ENCODE measurements at regions not wholly inside any gene's neighbourhood (a gene's known extent, or its start where the extent isn't known, plus 50 kb on each side); places are given as distances from the start of the nearest gene placed in this dataset.
"Not testable (repeated sequence)": the region's sequence is repeated elsewhere in the genome, so short reads cannot be mapped to it uniquely, and the experiment has no call there.

GRCh38 chr16:34803683-34804416, 1344.4 kb downstream of the TP53TG3F start:
- ChIA-PET POLR2A (no interaction called here), CTCF (no interaction called here)
- no peak overlapping the region for H3K9ac ChIP-seq (replicated peaks; ENCODE audit: extremely low read depth, insufficient read depth, low read length)
- no TSS peak for BruUV-seq (replicated peaks)
- DNase-seq (ENCODE audit: low read depth, low spot score) (no peak), FAIRE-seq (no peak)
- no peaks in the 10 kb centered on the region for H4K20me1 ChIP-seq (replicated peaks; ENCODE audit: control insufficient read depth, extremely low read depth, insufficient read depth, low read length)
- H3K27me3 ChIP-seq (ENCODE audit: control insufficient read depth in 2 of 2, insufficient read depth in 2 of 2, low read length in 2 of 2) = no peaks in the 10 kb centered on the region
- no peaks in the 10 kb centered on the region for H3K9me3 ChIP-seq (replicated peaks; ENCODE audit: control insufficient read depth, insufficient read depth, low read length)
- no peaks in the 10 kb centered on the region for H3K36me3 ChIP-seq (ENCODE audit: control insufficient read depth in 2 of 2, extremely low read depth in 1 of 2, insufficient read depth in 2 of 2, low read length in 2 of 2)
- no peak overlapping the region for H3K4me3 ChIP-seq (replicated peaks in 1 of 3; ENCODE audit: insufficient read depth in 1 of 3, low read depth in 1 of 3, low read length in 3 of 3)
- no peaks in the 10 kb centered on the region for H3K79me2 ChIP-seq (ENCODE audit: control insufficient read depth, insufficient read depth, low read length)
- TF ChIP-seq FOS (IDR thresholded peaks at IDR 0.05; ENCODE audit: borderline replicate concordance, insufficient read depth, low read length) = no peak
- intact Hi-C loops (cut with micrococcal nuclease) (no loop called here), dilution Hi-C loops (cut with MboI; ENCODE audit: extremely low pct_ligation_motif_present, low sequenced_read_pairs) (no loop called here)
- H2AFZ ChIP-seq (ENCODE audit: low read depth, low read length) = no peak overlapping the region
- H3K27ac ChIP-seq (ENCODE audit: insufficient read depth, low read depth, low read length) = no peak overlapping the region
- H3K4me1 ChIP-seq (ENCODE audit: control insufficient read depth, extremely low read depth, insufficient read depth, low read length) = no peaks in the 10 kb centered on the region
- no peak overlapping the region for H3K4me2 ChIP-seq (ENCODE audit: insufficient read depth, low read length)
- H3K9me1 ChIP-seq (replicated peaks; ENCODE audit: control insufficient read depth, extremely low read depth, insufficient read depth, low read length) = no peaks in the 10 kb centered on the region

GRCh38 chr16:34806992-34807644, 1347.7 kb downstream of the TP53TG3F start:
- CTCF ChIA-PET; POLR2A ChIA-PET; intact Hi-C loops (cut with micrococcal nuclease); dilution Hi-C loops (cut with MboI; ENCODE audit: extremely low pct_ligation_motif_present, low sequenced_read_pairs); H3K4me1 ChIP-seq (ENCODE audit: control insufficient read depth, extremely low read depth, insufficient read depth, low read length); H3K27me3 ChIP-seq (ENCODE audit: control insufficient read depth in 2 of 2, insufficient read depth in 2 of 2, low read length in 2 of 2); H3K4me2 ChIP-seq (ENCODE audit: insufficient read depth, low read length); BruUV-seq (replicated peaks); H3K9me3 ChIP-seq (replicated peaks; ENCODE audit: control insufficient read depth, insufficient read depth, low read length); H2AFZ ChIP-seq (ENCODE audit: low read depth, low read length); H3K27ac ChIP-seq (ENCODE audit: insufficient read depth, low read depth, low read length); FAIRE-seq; H3K4me3 ChIP-seq (replicated peaks in 1 of 3; ENCODE audit: insufficient read depth in 1 of 3, low read depth in 1 of 3, low read length in 3 of 3); H4K20me1 ChIP-seq (replicated peaks; ENCODE audit: control insufficient read depth, extremely low read depth, insufficient read depth, low read length); H3K9me1 ChIP-seq (replicated peaks; ENCODE audit: control insufficient read depth, extremely low read depth, insufficient read depth, low read length); DNase-seq (ENCODE audit: low read depth, low spot score); H3K9ac ChIP-seq (replicated peaks; ENCODE audit: extremely low read depth, insufficient read depth, low read length); H3K36me3 ChIP-seq (ENCODE audit: control insufficient read depth in 2 of 2, extremely low read depth in 1 of 2, insufficient read depth in 2 of 2, low read length in 2 of 2); H3K79me2 ChIP-seq (ENCODE audit: control insufficient read depth, insufficient read depth, low read length): not testable (repeated sequence)

DNA sequence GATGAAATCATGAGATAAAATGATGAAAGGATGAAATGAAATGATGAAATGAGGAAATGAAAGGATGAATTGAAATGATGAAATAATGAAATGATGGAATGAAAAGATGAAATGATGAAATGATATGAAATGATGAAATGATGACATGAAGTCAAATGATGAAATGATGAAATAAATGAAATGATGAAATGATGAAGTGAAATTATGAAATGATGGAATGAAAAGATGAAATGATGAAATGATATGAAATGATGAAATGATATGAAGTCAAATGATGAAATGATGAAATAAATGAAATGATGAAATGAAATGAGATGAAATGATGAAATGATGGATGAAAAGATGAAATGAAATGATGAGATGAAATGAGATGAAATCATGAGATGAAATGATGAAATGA, 1348.4 kb downstream of the TP53TG3F start:
- FAIRE-seq, POLR2A ChIA-PET: not testable (repeated sequence)

DNA sequence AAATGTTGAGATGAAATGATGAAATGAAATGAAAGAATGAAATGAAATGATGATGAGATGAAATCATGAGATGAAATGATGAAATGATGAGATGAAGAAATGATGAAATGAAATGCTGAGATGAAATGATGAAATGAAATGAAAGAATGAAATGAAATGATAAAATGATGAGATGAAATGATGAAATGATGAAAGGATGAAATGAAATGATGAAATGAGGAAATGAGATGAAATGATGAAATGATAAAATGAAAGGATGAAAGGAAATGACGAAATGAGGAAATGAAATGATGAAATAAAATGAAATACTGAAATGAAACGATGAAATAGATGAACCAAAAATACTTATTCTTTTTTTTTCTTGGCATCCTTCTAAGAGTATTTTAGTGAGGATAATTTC, 1349.1 kb downstream of the TP53TG3F start:
- dilution Hi-C loops (cut with MboI; ENCODE audit: extremely low pct_ligation_motif_present, low sequenced_read_pairs); POLR2A ChIA-PET; intact Hi-C loops (cut with micrococcal nuclease); H3K9me1 ChIP-seq (replicated peaks; ENCODE audit: control insufficient read depth, extremely low read depth, insufficient read depth, low read length); CTCF ChIA-PET; H3K4me1 ChIP-seq (ENCODE audit: control insufficient read depth, extremely low read depth, insufficient read depth, low read length); H3K9me3 ChIP-seq (replicated peaks; ENCODE audit: control insufficient read depth, insufficient read depth, low read length); H2AFZ ChIP-seq (ENCODE audit: low read depth, low read length); DNase-seq (ENCODE audit: low read depth, low spot score); H3K27me3 ChIP-seq (ENCODE audit: control insufficient read depth in 2 of 2, insufficient read depth in 2 of 2, low read length in 2 of 2); H3K4me2 ChIP-seq (ENCODE audit: insufficient read depth, low read length); BruUV-seq (replicated peaks); H3K4me3 ChIP-seq (replicated peaks in 1 of 3; ENCODE audit: insufficient read depth in 1 of 3, low read depth in 1 of 3, low read length in 3 of 3); H3K79me2 ChIP-seq (ENCODE audit: control insufficient read depth, insufficient read depth, low read length); H3K27ac ChIP-seq (ENCODE audit: insufficient read depth, low read depth, low read length); H3K36me3 ChIP-seq (ENCODE audit: control insufficient read depth in 2 of 2, extremely low read depth in 1 of 2, insufficient read depth in 2 of 2, low read length in 2 of 2); FAIRE-seq; H3K9ac ChIP-seq (replicated peaks; ENCODE audit: extremely low read depth, insufficient read depth, low read length); H4K20me1 ChIP-seq (replicated peaks; ENCODE audit: control insufficient read depth, extremely low read depth, insufficient read depth, low read length): not testable (repeated sequence)

More for the DNA sequence above, 1348.4 kb downstream of the TP53TG3F start:
- H3K9me1 ChIP-seq (replicated peaks; ENCODE audit: control insufficient read depth, extremely low read depth, insufficient read depth, low read length); H3K9ac ChIP-seq (replicated peaks; ENCODE audit: extremely low read depth, insufficient read depth, low read length); H3K79me2 ChIP-seq (ENCODE audit: control insufficient read depth, insufficient read depth, low read length); H3K9me3 ChIP-seq (replicated peaks; ENCODE audit: control insufficient read depth, insufficient read depth, low read length); BruUV-seq (replicated peaks); H3K4me3 ChIP-seq (replicated peaks in 1 of 3; ENCODE audit: insufficient read depth in 1 of 3, low read depth in 1 of 3, low read length in 3 of 3); dilution Hi-C loops (cut with MboI; ENCODE audit: extremely low pct_ligation_motif_present, low sequenced_read_pairs); H3K4me1 ChIP-seq (ENCODE audit: control insufficient read depth, extremely low read depth, insufficient read depth, low read length); H2AFZ ChIP-seq (ENCODE audit: low read depth, low read length); H3K27ac ChIP-seq (ENCODE audit: insufficient read depth, low read depth, low read length); H3K36me3 ChIP-seq (ENCODE audit: control insufficient read depth in 2 of 2, extremely low read depth in 1 of 2, insufficient read depth in 2 of 2, low read length in 2 of 2); intact Hi-C loops (cut with micrococcal nuclease); H3K4me2 ChIP-seq (ENCODE audit: insufficient read depth, low read length); H4K20me1 ChIP-seq (replicated peaks; ENCODE audit: control insufficient read depth, extremely low read depth, insufficient read depth, low read length); DNase-seq (ENCODE audit: low read depth, low spot score); CTCF ChIA-PET; H3K27me3 ChIP-seq (ENCODE audit: control insufficient read depth in 2 of 2, insufficient read depth in 2 of 2, low read length in 2 of 2): not testable (repeated sequence)

All from endothelial cell of umbilical vein (primary cell).